22Rv1 (cell line): ENCODE measurements at regions not wholly inside any gene's neighbourhood (a gene's known extent, or its start where the extent isn't known, plus 50 kb on each side); places are given as distances from the start of the nearest gene placed in this dataset.

Experiments used
- H3K27ac ChIP-seq: fragments of 450-650 bp; 2 replicates; pipeline ENCODE4 v1.5.1; 2017
- CTCF ChIP-seq: fragments of 450-650 bp; IDR thresholded peaks from 2 replicates; pipeline ENCODE4 v1.5.1; 2017; ENCODE audit warnings: mild to moderate bottlenecking
- ZFX ChIP-seq: fragments of 450-650 bp; IDR thresholded peaks from 2 replicates; pipeline ENCODE4 v1.6.1; 2017; ENCODE audit warnings: antibody characterized with exemption, borderline replicate concordance

GRCh38 chr18:55988537-55988936 lies 400.5 kb upstream of the TCF4 start:
- no peak overlapping the region for H3K27ac ChIP-seq
- no peak for TF ChIP-seq ZFX
- TF ChIP-seq CTCF = no peak

DNA sequence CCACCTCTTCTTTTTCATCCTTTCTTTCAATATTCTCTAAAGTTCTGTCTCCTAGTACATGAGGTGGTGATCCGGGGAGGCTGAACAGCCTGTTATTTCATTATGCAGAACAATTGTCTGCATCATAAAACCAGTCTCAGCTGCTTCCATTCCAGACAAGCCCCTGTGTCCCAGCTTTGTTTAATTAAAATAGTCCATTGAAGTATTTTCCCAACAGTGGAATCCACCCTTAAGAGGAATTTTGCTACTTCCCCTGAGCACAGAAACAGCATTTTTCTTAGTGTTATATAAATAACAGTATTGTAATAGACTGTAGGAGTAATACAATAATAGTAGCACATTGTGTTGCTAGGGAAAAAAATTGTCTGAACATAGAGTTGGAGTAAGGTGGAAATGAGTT lies 395.4 kb upstream of the TCF4 start:
- no peak overlapping the region for H3K27ac ChIP-seq
- TF ChIP-seq ZFX (no peak), CTCF (no peak)

GRCh38 chr18:55982992-55983391 lies 395.0 kb upstream of the TCF4 start:
- H3K27ac ChIP-seq = no peak overlapping the region
- no peak for TF ChIP-seq ZFX
- no peak for TF ChIP-seq CTCF

GRCh38 chr18:55981712-55982475 lies 393.9 kb upstream of the TCF4 start:
- no peak for TF ChIP-seq CTCF
- H3K27ac ChIP-seq = no peak overlapping the region

DNA sequence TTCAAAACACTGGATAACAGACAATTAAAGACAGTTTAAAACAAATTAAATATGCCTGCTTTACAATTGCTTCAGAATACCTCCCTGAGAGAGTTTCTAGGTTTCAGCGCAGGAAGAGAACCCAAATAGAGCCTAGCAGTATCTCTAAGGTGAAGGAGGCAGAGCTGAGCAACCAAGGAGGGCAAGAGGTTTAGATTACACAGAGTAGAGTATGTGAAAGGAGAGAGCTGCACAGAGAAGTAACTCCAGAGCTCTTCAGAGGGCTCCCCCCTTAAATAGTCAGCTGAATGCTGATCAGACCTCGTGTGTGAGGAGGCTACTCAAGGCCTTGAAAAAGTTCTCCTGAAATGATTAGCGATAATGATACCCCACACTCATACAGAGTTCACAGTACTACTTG lies 386.5 kb upstream of the TCF4 start:
- H3K27ac ChIP-seq = no peak overlapping the region
- no peak for TF ChIP-seq ZFX
- TF ChIP-seq CTCF = no peak

- no peak for TF ChIP-seq ZFX
- H3K27ac ChIP-seq = no peak overlapping the region
Observed at GRCh38 chr18:55968550-55968949, 380.6 kb upstream of the TCF4 start.

DNA sequence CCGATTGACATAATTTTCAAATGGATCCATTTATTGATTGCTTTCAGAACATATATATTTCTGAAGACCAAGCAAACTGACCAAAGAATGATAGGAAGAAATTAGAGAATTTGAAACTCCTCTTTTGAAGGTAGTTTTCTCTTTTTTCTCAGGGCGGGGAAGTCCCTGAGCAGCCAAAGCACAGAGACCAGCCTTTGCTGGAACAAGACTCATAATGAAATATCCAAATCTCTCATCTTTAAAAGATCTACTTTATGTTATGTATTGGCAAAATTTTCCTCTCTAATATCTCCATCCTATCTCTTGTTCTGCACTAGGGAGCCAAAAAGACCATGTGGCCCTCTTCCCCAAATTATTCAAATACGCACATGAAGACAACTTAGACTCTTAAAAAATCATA lies 379.0 kb upstream of the TCF4 start:
- TF ChIP-seq ZFX (no peak), CTCF (no peak)
- H3K27ac ChIP-seq = no peak overlapping the region

- no peak for TF ChIP-seq CTCF
- TF ChIP-seq ZFX = no peak
- H3K27ac ChIP-seq = no peak overlapping the region
Observed at GRCh38 chr18:55964171-55964570, 376.2 kb upstream of the TCF4 start.
